ENCODE measurements at regions not wholly inside any gene's neighbourhood (a gene's known extent, or its start where the extent isn't known, plus 50 kb on each side); places are given as distances from the start of the nearest gene placed in this dataset.
"Not testable (repeated sequence)": the region's sequence is repeated elsewhere in the genome, so short reads cannot be mapped to it uniquely, and the experiment has no call there.

- TF ChIP-seq ZNF274 (IDR thresholded peaks at IDR 0.05; ENCODE audit: low read depth, low read length) (no peak), SUZ12 (IDR thresholded peaks at IDR 0.05; ENCODE audit: extremely low read depth, insufficient read depth, insufficient read length) (no peak), YY1 (IDR thresholded peaks at IDR 0.05; ENCODE audit: insufficient read depth, insufficient read length) (no peak)
Observed at GRCh38 chr10:91745090-91745831, 53.0 kb upstream of the TNKS2 start.

DNA sequence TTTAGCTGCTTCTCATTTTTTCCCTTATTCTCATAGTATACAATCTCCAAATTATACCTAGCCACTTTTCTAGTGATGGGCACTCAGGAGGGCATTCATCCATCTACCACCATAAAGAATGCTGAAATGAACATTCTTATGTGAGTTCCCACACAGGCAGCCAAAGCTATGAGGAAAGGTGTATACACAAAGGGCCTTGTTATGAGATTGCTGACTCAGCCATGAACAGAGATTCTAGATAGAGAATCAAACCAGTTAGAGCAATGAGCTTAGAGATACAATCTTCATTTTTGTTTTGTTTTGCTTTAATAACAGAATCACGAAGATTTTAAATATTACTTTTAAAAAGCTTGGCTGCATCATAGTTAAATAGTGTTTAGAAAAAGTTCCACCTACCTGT lies 54.8 kb upstream of the TNKS2 start:
- Histone ChIP-seq H3K4me3 (ENCODE audit: insufficient read length, low read depth) (no peak overlapping the region), H3K4me1 (ENCODE audit: insufficient read depth, insufficient read length) (no peaks in the 10 kb centered on the region)

More at GRCh38 chr10:91745090-91745831, 53.0 kb upstream of the TNKS2 start:
- H3K36me3 ChIP-seq (ENCODE audit: insufficient read depth, insufficient read length, low read length), result no peaks in the 10 kb centered on the region
- peak; percentile 67 for DNase-seq (ENCODE audit: low read depth, low spot score)
- no peaks in the 10 kb centered on the region for H3K27me3 ChIP-seq (ENCODE audit: insufficient read depth, insufficient read length)
- H3K4me1 ChIP-seq (ENCODE audit: insufficient read depth, insufficient read length), result no peaks in the 10 kb centered on the region
- H3K4me3 ChIP-seq (ENCODE audit: insufficient read length, low read depth), result peak overlapping the region; percentile 28
- peaks cover 16% of the 10 kb centered on the region; the same call in 1 of the 2 replicates for H3K9me3 ChIP-seq (ENCODE audit: insufficient read depth, low read length)
- peak overlapping the region; percentile 10 for H3K9ac ChIP-seq (ENCODE audit: insufficient read length, low read depth)

GRCh38 chr10:91742229-91742628 lies 56.0 kb upstream of the TNKS2 start:
- no peak for DNase-seq (ENCODE audit: low read depth, low spot score)
- TF ChIP-seq ZNF274 (IDR thresholded peaks at IDR 0.05; ENCODE audit: low read depth, low read length), result no peak
- no peak for TF ChIP-seq YY1 (IDR thresholded peaks at IDR 0.05; ENCODE audit: insufficient read depth, insufficient read length)
- TF ChIP-seq SUZ12 (IDR thresholded peaks at IDR 0.05; ENCODE audit: extremely low read depth, insufficient read depth, insufficient read length), result no peak
- Histone ChIP-seq H3K9ac (ENCODE audit: insufficient read length, low read depth) (no peak overlapping the region), H3K36me3 (ENCODE audit: insufficient read depth, insufficient read length, low read length) (no peaks in the 10 kb centered on the region), H3K4me3 (ENCODE audit: insufficient read length, low read depth) (no peak overlapping the region), H3K9me3 (ENCODE audit: insufficient read depth, low read length) (no peaks in the 10 kb centered on the region), H3K27me3 (ENCODE audit: insufficient read depth, insufficient read length) (no peaks in the 10 kb centered on the region), H3K4me1 (ENCODE audit: insufficient read depth, insufficient read length) (no peaks in the 10 kb centered on the region)

More for the DNA sequence above, 54.8 kb upstream of the TNKS2 start:
- no peak overlapping the region for H3K9ac ChIP-seq (ENCODE audit: insufficient read length, low read depth)
- DNase-seq (ENCODE audit: low read depth, low spot score), result no peak
- peaks cover 7% of the 10 kb centered on the region; the same call in 1 of the 2 replicates for H3K9me3 ChIP-seq (ENCODE audit: insufficient read depth, low read length)
- H3K36me3 ChIP-seq (ENCODE audit: insufficient read depth, insufficient read length, low read length), result no peaks in the 10 kb centered on the region
- H3K27me3 ChIP-seq (ENCODE audit: insufficient read depth, insufficient read length), result no peaks in the 10 kb centered on the region
- TF ChIP-seq SUZ12 (IDR thresholded peaks at IDR 0.05; ENCODE audit: extremely low read depth, insufficient read depth, insufficient read length) (no peak), YY1 (IDR thresholded peaks at IDR 0.05; ENCODE audit: insufficient read depth, insufficient read length) (no peak), ZNF274 (IDR thresholded peaks at IDR 0.05; ENCODE audit: low read depth, low read length) (no peak)

DNA sequence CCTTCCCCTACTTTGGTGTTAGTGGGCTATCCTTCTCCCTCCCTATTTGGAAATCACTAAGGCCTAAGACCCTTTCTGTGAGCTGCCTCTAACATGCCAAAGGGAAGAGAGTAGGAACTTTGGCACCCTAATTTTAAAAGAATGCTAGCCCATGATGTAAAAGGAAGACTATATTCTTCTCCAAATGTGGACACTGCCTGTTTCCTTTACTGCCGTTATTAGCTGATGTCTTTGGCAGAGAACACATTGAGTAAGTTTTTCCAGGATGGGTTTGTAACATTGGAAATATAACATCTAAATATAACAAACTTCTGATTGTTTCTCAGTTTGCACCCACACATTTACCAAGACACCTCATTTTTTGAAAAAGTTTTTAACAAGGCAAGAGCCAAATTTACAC lies 56.9 kb upstream of the TNKS2 start:
- H3K36me3 ChIP-seq (ENCODE audit: insufficient read depth, insufficient read length, low read length), result no peaks in the 10 kb centered on the region
- H3K9me3 ChIP-seq (ENCODE audit: insufficient read depth, low read length), result no peaks in the 10 kb centered on the region
- no peak for DNase-seq (ENCODE audit: low read depth, low spot score)
- no peak overlapping the region for H3K9ac ChIP-seq (ENCODE audit: insufficient read length, low read depth)
- no peaks in the 10 kb centered on the region for H3K4me1 ChIP-seq (ENCODE audit: insufficient read depth, insufficient read length)
- no peaks in the 10 kb centered on the region for H3K27me3 ChIP-seq (ENCODE audit: insufficient read depth, insufficient read length)
- no peak overlapping the region for H3K4me3 ChIP-seq (ENCODE audit: insufficient read length, low read depth)
- no peak for TF ChIP-seq YY1 (IDR thresholded peaks at IDR 0.05; ENCODE audit: insufficient read depth, insufficient read length)
- TF ChIP-seq ZNF274 (IDR thresholded peaks at IDR 0.05; ENCODE audit: low read depth, low read length), result no peak
- TF ChIP-seq SUZ12 (IDR thresholded peaks at IDR 0.05; ENCODE audit: extremely low read depth, insufficient read depth, insufficient read length), result no peak

GRCh38 chr10:91740353-91740924 lies 57.8 kb upstream of the TNKS2 start:
- Histone ChIP-seq H3K4me1 (ENCODE audit: insufficient read depth, insufficient read length) (no peaks in the 10 kb centered on the region), H3K36me3 (ENCODE audit: insufficient read depth, insufficient read length, low read length) (no peaks in the 10 kb centered on the region), H3K9ac (ENCODE audit: insufficient read length, low read depth) (no peak overlapping the region), H3K27me3 (ENCODE audit: insufficient read depth, insufficient read length) (no peaks in the 10 kb centered on the region), H3K4me3 (ENCODE audit: insufficient read length, low read depth) (no peak overlapping the region), H3K9me3 (ENCODE audit: insufficient read depth, low read length) (no peaks in the 10 kb centered on the region)
- DNase-seq (ENCODE audit: low read depth, low spot score), result no peak
- no peak for TF ChIP-seq YY1 (IDR thresholded peaks at IDR 0.05; ENCODE audit: insufficient read depth, insufficient read length)
- TF ChIP-seq SUZ12 (IDR thresholded peaks at IDR 0.05; ENCODE audit: extremely low read depth, insufficient read depth, insufficient read length), result no peak
- TF ChIP-seq ZNF274 (IDR thresholded peaks at IDR 0.05; ENCODE audit: low read depth, low read length), result no peak

DNA sequence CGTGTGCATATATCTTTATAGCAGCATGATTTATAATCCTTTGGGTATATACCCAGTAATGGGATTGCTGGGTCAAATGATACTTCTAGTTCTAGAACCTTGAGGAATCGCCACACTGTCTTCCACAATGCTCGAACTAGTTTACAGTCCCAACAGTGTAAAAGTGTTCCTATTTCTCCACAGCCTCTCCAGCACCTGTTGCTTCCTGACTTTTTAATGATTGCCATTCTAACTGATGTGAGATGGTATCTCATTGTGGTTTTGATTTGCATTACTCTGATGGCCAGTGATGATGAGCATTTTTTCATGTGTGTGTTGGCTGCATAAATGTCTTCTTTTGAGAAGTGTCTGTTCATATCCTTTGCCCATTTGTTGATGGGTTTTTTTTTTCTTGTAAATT lies 66.0 kb upstream of the TNKS2 start:
- DNase-seq (ENCODE audit: low read depth, low spot score); H3K9me3 ChIP-seq (ENCODE audit: insufficient read depth, low read length); H3K27me3 ChIP-seq (ENCODE audit: insufficient read depth, insufficient read length); H3K36me3 ChIP-seq (ENCODE audit: insufficient read depth, insufficient read length, low read length); H3K4me1 ChIP-seq (ENCODE audit: insufficient read depth, insufficient read length); H3K9ac ChIP-seq (ENCODE audit: insufficient read length, low read depth); H3K4me3 ChIP-seq (ENCODE audit: insufficient read length, low read depth): not testable (repeated sequence)

GRCh38 chr10:91729339-91729738 lies 68.9 kb upstream of the TNKS2 start:
- not testable (repeated sequence) for H3K9ac ChIP-seq (ENCODE audit: insufficient read length, low read depth); H3K9me3 ChIP-seq (ENCODE audit: insufficient read depth, low read length); H3K4me1 ChIP-seq (ENCODE audit: insufficient read depth, insufficient read length); H3K36me3 ChIP-seq (ENCODE audit: insufficient read depth, insufficient read length, low read length); DNase-seq (ENCODE audit: low read depth, low spot score); H3K4me3 ChIP-seq (ENCODE audit: insufficient read length, low read depth); H3K27me3 ChIP-seq (ENCODE audit: insufficient read depth, insufficient read length)

Data from NT2/D1 (cell line).